Adrenal gland (tissue), 9 donors: ENCODE measurements at regions not wholly inside any gene's neighbourhood (a gene's known extent, or its start where the extent isn't known, plus 50 kb on each side); places are given as distances from the start of the nearest gene placed in this dataset.

Source experiments
- DNase-seq, 7 donors: peaks; one replicate each; pipeline ENCODE4 v3.0.0-alpha.2; 2019 to 2020
- H3K27ac ChIP-seq, 5 donors: fragments of 200-600 bp; sonication (generic) in 4 of 5; 1 replicate in 3 of 5; 2 replicates in 2 of 5; pipeline versions ENCODE4 v1.5.1 to v1.8.0; 2016 to 2020; ENCODE audit warnings: mild to moderate bottlenecking in 1 of 5
- H3K27me3 ChIP-seq: fragments of 200-600 bp; 2 replicates; pipeline ENCODE4 v1.8.0; 2021
- H3K36me3 ChIP-seq, 2 donors: fragments of 200-600 bp; replicated peaks in 1 of 2; 1 replicate in 1 of 2; 2 replicates in 1 of 2; pipeline versions ENCODE4 v1.5.1 to v1.8.0; 2018 to 2022
- H3K4me1 ChIP-seq, 2 donors: fragments of 200-600 bp; replicated peaks in 1 of 2; 1 replicate in 1 of 2; 2 replicates in 1 of 2; pipeline versions ENCODE4 v1.5.1 to v1.8.0; 2018 to 2021
- H3K4me3 ChIP-seq, 4 donors: fragments of 200-600 bp; sonication (generic) in 3 of 4; one replicate each; pipeline ENCODE4 v1.5.1; 2016 to 2018
- H3K9me3 ChIP-seq, 3 donors: fragments of 200-600 bp; sonication (generic) in 1 of 3; replicated peaks in 1 of 3; 1 replicate in 2 of 3; 2 replicates in 1 of 3; pipeline versions ENCODE4 v1.5.1 to v1.8.0; 2016 to 2021
- POLR2A ChIP-seq, 2 donors: fragments of 450-650 bp; IDR thresholded peaks; one replicate each; pipeline ENCODE4 v1.6.1; 2017; ENCODE audit warnings: antibody characterized with exemption in 2 of 2, mild to moderate bottlenecking in 2 of 2, moderate library complexity in 1 of 2
- WGBS, 4 donors: extraction: QIAGEN DNeasy Blood & Tissue Kit in 2 of 4; methylation state at CpG; one replicate each; pipeline versions ENCODE4 v1.1.5 to v1.1.7; 2013 to 2017; 5-methylcytosine and 5-hydroxymethylcytosine counted together
- intact Hi-C, 2 donors: fragments of 100-400 bp; cut with DNase I; formaldehyde crosslinking; loops; one replicate each; pipeline versions ENCODE4 v1.14.1 to v1.15.0; 2022 to 2023
- TF ChIP-seq, protein P1 (sequence below), 6 experiments: fragments of 450-650 bp in 4 of 6; fragments of 200-600 bp in 2 of 6; sonication (generic) in 1 of 6; IDR thresholded peaks; 1 replicate in 5 of 6; 2 replicates in 1 of 6; pipeline versions ENCODE4 v1.5.1 to v1.8.0; 2016 to 2021; ENCODE audit warnings: antibody characterized with exemption in 6 of 6, mild to moderate bottlenecking in 2 of 6, moderate library complexity in 1 of 6
- donor health status: healthy with polysubstance abuse.
- donor health status: Bipolar disorder and iron deficiency.
- donor health status: DM: yes; HTN: yes; CAD: no.
- donor health status: DM: no; HTN: no; CAD: no.
- donor health status: DM: no; HTN: no; CAD: no.

DNA sequence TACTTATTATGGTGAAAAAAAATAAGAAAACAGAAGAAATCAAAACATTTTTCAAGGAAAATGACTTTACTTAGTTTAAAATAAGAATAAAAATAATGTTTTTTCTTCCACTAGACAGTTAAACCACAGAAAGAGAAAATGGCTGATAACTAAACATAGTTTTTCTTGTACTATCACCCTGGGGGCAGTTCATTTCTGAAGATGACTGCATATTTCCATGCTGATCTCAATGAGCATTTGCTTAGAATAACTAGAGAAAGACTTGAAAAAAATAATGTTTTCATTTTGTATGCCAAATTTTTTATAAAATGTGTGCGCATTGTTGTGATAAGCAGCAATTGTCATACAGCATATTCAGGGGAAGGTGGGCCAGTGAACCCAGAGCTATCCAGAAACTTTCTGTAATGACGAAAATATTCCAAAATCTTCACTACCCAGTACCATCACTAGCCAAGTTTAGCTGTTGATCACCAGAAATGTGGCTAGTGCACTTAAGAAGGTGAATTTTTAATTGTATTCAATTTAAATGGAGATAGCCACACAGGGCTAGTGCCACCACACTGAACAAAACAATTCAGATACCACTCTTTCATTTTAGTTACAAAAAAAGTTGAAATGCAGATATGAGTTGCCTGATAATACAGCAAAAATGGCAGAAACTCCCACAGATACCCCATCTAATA lies 513.4 kb upstream of the NETO1 start:
- 49 to 71% (median 69%) methylated on average over 2 of the region's 2 CpGs for WGBS, 4 donors
- Histone ChIP-seq H3K36me3 (no peaks in the 10 kb centered on the region), H3K4me1 (no peaks in the 10 kb centered on the region), H3K27me3 (no peaks in the 10 kb centered on the region), H3K9me3 (no peaks in the 10 kb centered on the region), H3K27ac (no peak overlapping the region), H3K4me3 (no peak overlapping the region)
- TF ChIP-seq, protein P1, sequence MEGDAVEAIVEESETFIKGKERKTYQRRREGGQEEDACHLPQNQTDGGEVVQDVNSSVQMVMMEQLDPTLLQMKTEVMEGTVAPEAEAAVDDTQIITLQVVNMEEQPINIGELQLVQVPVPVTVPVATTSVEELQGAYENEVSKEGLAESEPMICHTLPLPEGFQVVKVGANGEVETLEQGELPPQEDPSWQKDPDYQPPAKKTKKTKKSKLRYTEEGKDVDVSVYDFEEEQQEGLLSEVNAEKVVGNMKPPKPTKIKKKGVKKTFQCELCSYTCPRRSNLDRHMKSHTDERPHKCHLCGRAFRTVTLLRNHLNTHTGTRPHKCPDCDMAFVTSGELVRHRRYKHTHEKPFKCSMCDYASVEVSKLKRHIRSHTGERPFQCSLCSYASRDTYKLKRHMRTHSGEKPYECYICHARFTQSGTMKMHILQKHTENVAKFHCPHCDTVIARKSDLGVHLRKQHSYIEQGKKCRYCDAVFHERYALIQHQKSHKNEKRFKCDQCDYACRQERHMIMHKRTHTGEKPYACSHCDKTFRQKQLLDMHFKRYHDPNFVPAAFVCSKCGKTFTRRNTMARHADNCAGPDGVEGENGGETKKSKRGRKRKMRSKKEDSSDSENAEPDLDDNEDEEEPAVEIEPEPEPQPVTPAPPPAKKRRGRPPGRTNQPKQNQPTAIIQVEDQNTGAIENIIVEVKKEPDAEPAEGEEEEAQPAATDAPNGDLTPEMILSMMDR (IDR thresholded peaks at IDR 0.05) = no peak
- TF ChIP-seq POLR2A (IDR thresholded peaks at IDR 0.05) = no peak
- DNase-seq = no peak
- intact Hi-C loops = no loop called here

DNA sequence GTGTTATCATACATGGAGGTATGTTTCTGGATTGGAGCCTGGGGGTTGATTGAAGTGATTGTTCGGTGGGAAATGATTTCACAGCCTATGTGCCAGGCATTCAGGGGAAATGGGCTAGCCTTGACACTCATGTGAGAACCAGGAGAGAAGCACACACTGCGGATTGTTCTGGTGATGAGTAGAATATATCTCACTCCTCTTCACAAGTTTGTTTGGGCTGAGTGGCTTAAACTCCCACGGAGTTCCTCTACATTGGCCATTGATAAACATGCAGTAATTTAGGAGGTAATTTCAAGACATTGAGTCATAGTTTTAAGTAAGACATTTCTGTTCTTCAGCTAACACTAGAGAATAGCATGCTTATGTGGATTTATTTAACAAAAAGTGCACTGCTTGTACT lies 498.9 kb upstream of the NETO1 start:
- no peak overlapping the region for H3K4me3 ChIP-seq
- intact Hi-C loops = no loop called here
- H3K27ac ChIP-seq = no peak overlapping the region
- no peaks in the 10 kb centered on the region for H3K27me3 ChIP-seq
- 76 to 81% (median 80%) methylated on average over 3 of the region's 3 CpGs for WGBS, 4 donors
- H3K36me3 ChIP-seq = no peaks in the 10 kb centered on the region
- H3K9me3 ChIP-seq = no peaks in the 10 kb centered on the region
- no peak for DNase-seq
- no peak for TF ChIP-seq POLR2A (IDR thresholded peaks at IDR 0.05)
- TF ChIP-seq, protein P1 (IDR thresholded peaks at IDR 0.05) = no peak
- H3K4me1 ChIP-seq = no peaks in the 10 kb centered on the region

DNA sequence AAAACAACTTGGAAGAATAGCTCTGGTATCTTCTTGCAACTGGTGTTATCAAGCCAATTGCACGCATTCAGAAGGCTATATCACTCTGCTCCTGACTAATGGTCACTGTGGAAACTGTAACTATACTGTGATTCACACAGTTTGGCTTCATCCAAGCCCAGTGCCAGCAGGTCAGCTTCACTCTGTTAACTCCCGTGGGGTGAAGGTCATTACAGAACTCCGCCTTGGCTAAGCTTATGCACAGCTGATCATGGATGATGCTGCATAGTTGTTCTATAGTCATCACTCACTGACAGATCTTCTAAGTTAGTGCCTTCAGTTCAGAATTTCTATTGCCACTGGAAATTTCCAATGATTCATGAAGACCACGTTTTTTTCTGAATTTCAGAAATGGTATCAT lies 497.2 kb upstream of the NETO1 start:
- Histone ChIP-seq H3K9me3 (no peaks in the 10 kb centered on the region), H3K27ac (no peak overlapping the region), H3K36me3 (no peaks in the 10 kb centered on the region), H3K27me3 (no peaks in the 10 kb centered on the region), H3K4me3 (no peak overlapping the region), H3K4me1 (no peaks in the 10 kb centered on the region)
- 37 to 57% (median 41%) methylated on average over 4 of the region's 4 CpGs for WGBS, 4 donors
- no peak for TF ChIP-seq POLR2A (IDR thresholded peaks at IDR 0.05)
- TF ChIP-seq, protein P1 (IDR thresholded peaks at IDR 0.05) = no peak
- DNase-seq = peak; percentile 49 to 78 (median 67)
- intact Hi-C loops = no loop called here

DNA sequence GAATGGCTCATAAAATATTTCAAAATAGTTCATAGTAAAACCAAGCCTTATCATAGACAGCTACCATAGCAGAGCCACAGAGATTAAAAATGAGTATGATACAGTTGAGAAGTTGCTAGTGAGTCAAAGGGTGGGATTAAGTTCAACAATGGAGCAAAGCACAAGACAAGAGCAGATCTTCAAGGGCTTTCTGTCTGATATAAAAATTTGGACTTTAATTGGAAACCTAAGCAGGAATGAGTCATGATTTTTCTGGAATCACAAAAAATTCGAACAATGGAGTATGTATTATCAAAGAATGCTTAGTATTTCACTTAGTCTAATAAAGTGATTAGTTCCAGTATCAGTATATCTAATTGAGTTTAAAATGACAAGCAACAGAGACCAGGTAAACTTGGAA lies 487.3 kb upstream of the NETO1 start:
- no peaks in the 10 kb centered on the region for H3K27me3 ChIP-seq
- TF ChIP-seq POLR2A (IDR thresholded peaks at IDR 0.05) = no peak
- no peaks in the 10 kb centered on the region for H3K4me1 ChIP-seq
- no peak overlapping the region for H3K4me3 ChIP-seq
- WGBS, 4 donors = 42 to 74% (median 61%) methylated on average over 1 of the region's 1 CpG
- no peak overlapping the region for H3K27ac ChIP-seq
- no peaks in the 10 kb centered on the region for H3K9me3 ChIP-seq
- no peak for DNase-seq
- intact Hi-C loops = no loop called here
- H3K36me3 ChIP-seq = no peaks in the 10 kb centered on the region

DNA sequence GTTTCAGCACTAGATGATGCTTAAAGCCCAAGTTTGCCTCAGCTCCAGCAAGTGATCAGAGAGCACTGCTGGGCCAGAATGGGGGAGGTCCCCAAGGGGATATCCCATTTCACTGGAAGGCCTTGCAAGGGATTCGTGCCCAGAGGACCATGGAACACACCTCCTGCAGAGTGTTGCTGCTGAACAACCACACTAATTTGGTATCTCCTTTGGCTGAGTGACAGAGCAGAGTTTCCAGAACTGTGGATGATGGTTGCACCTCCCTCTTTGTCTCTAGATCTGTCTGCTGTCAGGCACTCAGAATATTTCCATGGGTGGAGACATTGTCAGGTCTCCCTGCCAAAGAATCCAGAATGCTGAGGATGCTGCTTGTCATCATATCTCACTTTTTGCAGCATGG lies 484.8 kb upstream of the NETO1 start:
- Histone ChIP-seq H3K4me3 (no peak overlapping the region), H3K36me3 (no peaks in the 10 kb centered on the region), H3K27ac (no peak overlapping the region), H3K27me3 (no peaks in the 10 kb centered on the region), H3K4me1 (no peaks in the 10 kb centered on the region), H3K9me3 (no peaks in the 10 kb centered on the region)
- TF ChIP-seq POLR2A (IDR thresholded peaks at IDR 0.05) = no peak
- TF ChIP-seq, protein P1 (IDR thresholded peaks at IDR 0.05) = no peak
- intact Hi-C loops = no loop called here
- WGBS, 4 donors = 10 to 22% (median 16%) methylated on average over 1 of the region's 1 CpG
- no peak for DNase-seq
